ENCODE measurements at regions not wholly inside any gene's neighbourhood (a gene's known extent, or its start where the extent isn't known, plus 50 kb on each side); places are given as distances from the start of the nearest gene placed in this dataset.

DNA sequence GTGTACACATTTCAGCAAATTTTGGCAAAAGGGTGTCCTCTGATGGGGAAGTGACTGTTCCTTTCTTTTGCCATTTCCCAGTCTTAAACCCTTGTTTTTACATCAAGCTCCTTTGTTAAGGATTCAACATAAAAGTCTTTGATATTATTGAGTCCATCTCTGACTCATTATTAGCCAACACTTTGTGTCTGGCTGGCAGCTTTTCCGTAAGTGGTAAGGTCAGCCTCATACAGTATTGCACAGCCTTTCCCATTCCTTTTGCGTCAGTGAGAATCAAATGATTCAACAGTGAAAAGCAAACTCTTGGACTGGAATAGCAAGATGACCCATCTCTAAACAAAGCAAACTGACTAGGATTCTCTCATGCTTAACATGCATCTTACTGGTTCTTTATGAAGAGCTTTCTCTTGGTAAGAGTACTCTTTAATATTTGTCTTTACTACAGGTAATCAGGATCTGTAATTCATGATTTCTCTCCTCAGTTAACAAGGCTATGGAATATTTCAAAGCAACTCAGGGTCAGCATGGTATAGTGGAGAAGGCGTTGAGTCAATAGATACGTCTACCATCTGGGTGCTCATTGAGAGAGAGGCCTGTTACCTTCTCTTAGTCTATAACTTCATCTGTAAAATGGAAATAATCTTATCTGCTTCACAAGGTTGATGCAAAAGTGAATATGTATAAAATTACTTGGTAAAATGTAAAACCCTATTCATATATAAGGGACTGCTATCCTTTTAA, 183.6 kb downstream of the PRL start:
- H4K5ac ChIP-seq (ENCODE audit: insufficient read length, low read depth, low read length): no peak overlapping the region
- H3K23ac ChIP-seq (ENCODE audit: insufficient read length, low read depth, low read length): no peak overlapping the region
- no peaks in the 10 kb centered on the region for H3K27me3 ChIP-seq (ENCODE audit: insufficient read depth, low read length)
- H3K79me2 ChIP-seq (ENCODE audit: insufficient read depth, low read length): no peaks in the 10 kb centered on the region
- H3T11ph ChIP-seq (ENCODE audit: low read length): no peak overlapping the region
- H3K27ac ChIP-seq (ENCODE audit: insufficient read length, low read depth, low read length): no peak overlapping the region
- no peak for DNase-seq
- H4K91ac ChIP-seq (ENCODE audit: insufficient read length, low read depth, low read length): no peak overlapping the region
- Mint-ChIP-seq H3K36me3 (ENCODE audit: insufficient read depth in 1 of 3, low read depth in 3 of 3) (peaks cover 5 to 26% (median 13%) of the 10 kb centered on the region in 3 experiments; a peak in 5 of 7 replicates), H3K27me3 (ENCODE audit: low read depth) (no peaks in the 10 kb centered on the region), H3K4me1 (peaks cover 6 to 7% of the 10 kb centered on the region in 2 experiments), H3K4me3 (no peak overlapping the region), H3K9me3 (no peaks in the 10 kb centered on the region), H3K27ac (no peak overlapping the region)
- H3K23me2 ChIP-seq (ENCODE audit: insufficient read length, low read depth, low read length, poor library complexity, severe bottlenecking): no peaks in the 10 kb centered on the region
- H4K8ac ChIP-seq (replicated peaks; ENCODE audit: insufficient read length, low read depth, low read length): no peak overlapping the region
- H2BK20ac ChIP-seq (ENCODE audit: low read depth, low read length, poor library complexity, severe bottlenecking): no peak overlapping the region
- H2BK15ac ChIP-seq (ENCODE audit: low read depth, low read length): no peak overlapping the region
- no peak overlapping the region for H3K18ac ChIP-seq (ENCODE audit: insufficient read length, low read depth, low read length)
- no CpG with 5 or more reads among the region's 4 CpGs for WGBS (ENCODE audit: extremely low coverage, insufficient read length, low lambda C conversion rate)
- H3K9me3 ChIP-seq (ENCODE audit: control insufficient read depth, low read depth, low read length): no peaks in the 10 kb centered on the region
- no peak overlapping the region for H2BK12ac ChIP-seq (ENCODE audit: insufficient read length, low read depth, low read length)
- no peak overlapping the region for H2BK120ac ChIP-seq (ENCODE audit: low read depth, low read length, poor library complexity, severe bottlenecking)
- TF ChIP-seq, protein P1, sequence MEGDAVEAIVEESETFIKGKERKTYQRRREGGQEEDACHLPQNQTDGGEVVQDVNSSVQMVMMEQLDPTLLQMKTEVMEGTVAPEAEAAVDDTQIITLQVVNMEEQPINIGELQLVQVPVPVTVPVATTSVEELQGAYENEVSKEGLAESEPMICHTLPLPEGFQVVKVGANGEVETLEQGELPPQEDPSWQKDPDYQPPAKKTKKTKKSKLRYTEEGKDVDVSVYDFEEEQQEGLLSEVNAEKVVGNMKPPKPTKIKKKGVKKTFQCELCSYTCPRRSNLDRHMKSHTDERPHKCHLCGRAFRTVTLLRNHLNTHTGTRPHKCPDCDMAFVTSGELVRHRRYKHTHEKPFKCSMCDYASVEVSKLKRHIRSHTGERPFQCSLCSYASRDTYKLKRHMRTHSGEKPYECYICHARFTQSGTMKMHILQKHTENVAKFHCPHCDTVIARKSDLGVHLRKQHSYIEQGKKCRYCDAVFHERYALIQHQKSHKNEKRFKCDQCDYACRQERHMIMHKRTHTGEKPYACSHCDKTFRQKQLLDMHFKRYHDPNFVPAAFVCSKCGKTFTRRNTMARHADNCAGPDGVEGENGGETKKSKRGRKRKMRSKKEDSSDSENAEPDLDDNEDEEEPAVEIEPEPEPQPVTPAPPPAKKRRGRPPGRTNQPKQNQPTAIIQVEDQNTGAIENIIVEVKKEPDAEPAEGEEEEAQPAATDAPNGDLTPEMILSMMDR (conservative IDR thresholded peaks at IDR 0.05): no peak
- H2AK5ac ChIP-seq (ENCODE audit: insufficient read length, low read length): no peak overlapping the region
- no peaks in the 10 kb centered on the region for H4K20me1 ChIP-seq (ENCODE audit: control insufficient read depth, insufficient read depth, insufficient read length)
- no peaks in the 10 kb centered on the region for H3K79me1 ChIP-seq (ENCODE audit: insufficient read depth, low read depth, low read length, poor library complexity, severe bottlenecking)
- H3K14ac ChIP-seq (ENCODE audit: insufficient read depth, low read length): no peak overlapping the region
- H3K56ac ChIP-seq (ENCODE audit: insufficient read length, low read depth, low read length): no peak overlapping the region
- no peaks in the 10 kb centered on the region for H3K4me1 ChIP-seq (ENCODE audit: insufficient read depth, low read length)
- H3K4me2 ChIP-seq (ENCODE audit: insufficient read depth, insufficient read length, low read length): no peak overlapping the region
- no peak overlapping the region for H2AFZ ChIP-seq (ENCODE audit: low read length)
- no peak overlapping the region for H2BK5ac ChIP-seq (ENCODE audit: insufficient read length, low read length)
- H3K9ac ChIP-seq (ENCODE audit: extremely low read depth, insufficient read length, low read length): no peak overlapping the region
- no peak overlapping the region for H3K4ac ChIP-seq (ENCODE audit: low read depth, low read length)
